C4-2B (cell line): ENCODE measurements at regions not wholly inside any gene's neighbourhood (a gene's known extent, or its start where the extent isn't known, plus 50 kb on each side); places are given as distances from the start of the nearest gene placed in this dataset.
"Not testable (repeated sequence)": the region's sequence is repeated elsewhere in the genome, so short reads cannot be mapped to it uniquely, and the experiment has no call there.

Source experiments
- H3K27ac ChIP-seq: fragments of 450-650 bp; 2 replicates; pipeline ENCODE4 v1.5.1; 2017
- ZFX ChIP-seq: fragments of 450-650 bp; IDR thresholded peaks from 2 replicates; pipeline ENCODE4 v1.6.1; 2017
- TF ChIP-seq, protein P1 (sequence below): fragments of 450-650 bp; conservative IDR thresholded peaks from 2 replicates; pipeline ENCODE4 v1.5.1; 2017; ENCODE audit warnings: mild to moderate bottlenecking

DNA sequence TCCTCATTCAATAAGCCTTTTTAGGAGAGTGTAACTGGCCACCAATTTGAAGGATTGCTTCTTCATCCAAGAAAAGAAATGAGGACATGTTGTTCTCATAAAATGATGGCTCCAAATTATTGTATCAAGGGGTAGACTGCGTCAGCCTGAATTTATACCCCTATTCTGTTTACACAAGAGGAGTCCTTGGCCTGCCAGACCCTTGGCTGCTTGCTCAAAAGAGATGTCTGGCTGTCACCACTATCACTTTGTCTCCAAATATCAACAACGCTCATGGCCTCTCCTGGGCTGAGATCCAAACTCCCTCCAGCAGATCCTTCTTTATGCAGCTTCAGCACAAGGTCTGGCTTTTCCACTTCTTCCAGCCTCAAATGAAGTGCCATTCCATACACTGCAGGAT, 127.9 kb downstream of the OR13H1 start:
- TF ChIP-seq, protein P1, sequence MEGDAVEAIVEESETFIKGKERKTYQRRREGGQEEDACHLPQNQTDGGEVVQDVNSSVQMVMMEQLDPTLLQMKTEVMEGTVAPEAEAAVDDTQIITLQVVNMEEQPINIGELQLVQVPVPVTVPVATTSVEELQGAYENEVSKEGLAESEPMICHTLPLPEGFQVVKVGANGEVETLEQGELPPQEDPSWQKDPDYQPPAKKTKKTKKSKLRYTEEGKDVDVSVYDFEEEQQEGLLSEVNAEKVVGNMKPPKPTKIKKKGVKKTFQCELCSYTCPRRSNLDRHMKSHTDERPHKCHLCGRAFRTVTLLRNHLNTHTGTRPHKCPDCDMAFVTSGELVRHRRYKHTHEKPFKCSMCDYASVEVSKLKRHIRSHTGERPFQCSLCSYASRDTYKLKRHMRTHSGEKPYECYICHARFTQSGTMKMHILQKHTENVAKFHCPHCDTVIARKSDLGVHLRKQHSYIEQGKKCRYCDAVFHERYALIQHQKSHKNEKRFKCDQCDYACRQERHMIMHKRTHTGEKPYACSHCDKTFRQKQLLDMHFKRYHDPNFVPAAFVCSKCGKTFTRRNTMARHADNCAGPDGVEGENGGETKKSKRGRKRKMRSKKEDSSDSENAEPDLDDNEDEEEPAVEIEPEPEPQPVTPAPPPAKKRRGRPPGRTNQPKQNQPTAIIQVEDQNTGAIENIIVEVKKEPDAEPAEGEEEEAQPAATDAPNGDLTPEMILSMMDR, result no peak
- TF ChIP-seq ZFX, result no peak
- peak overlapping the region; percentile 59; the same call in 1 of the 2 replicates for H3K27ac ChIP-seq

DNA sequence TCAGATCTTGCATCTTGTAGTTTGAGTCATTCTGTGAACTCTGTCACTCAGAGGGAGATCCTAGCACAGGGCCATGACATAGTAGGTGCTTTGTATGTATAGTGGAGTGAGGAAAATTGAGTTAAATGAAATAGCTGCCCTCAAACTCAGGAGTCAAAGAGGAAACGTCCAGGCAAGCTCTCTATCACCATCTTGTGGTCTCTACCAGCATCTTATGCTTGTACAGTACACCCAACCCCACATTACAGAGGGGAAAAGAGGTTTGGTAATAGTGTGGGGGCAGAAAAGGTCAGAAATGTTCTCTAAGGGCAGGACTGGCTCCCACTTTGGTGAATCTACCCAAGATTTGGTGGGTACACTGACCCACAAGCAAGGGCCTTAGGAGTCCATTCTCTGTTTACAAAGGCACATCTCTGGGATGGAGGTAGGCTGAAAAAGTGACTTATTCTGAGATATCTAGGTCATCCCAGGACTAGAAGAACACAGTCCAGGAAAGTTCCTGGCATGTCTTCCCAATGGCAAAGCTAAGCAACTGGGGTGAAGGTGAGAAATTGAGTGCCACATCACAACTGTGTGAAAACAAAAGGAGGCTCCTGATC, 131.8 kb downstream of the OR13H1 start:
- TF ChIP-seq ZFX, result no peak
- TF ChIP-seq, protein P1, result peak; percentile 76
- no peak overlapping the region for H3K27ac ChIP-seq

DNA sequence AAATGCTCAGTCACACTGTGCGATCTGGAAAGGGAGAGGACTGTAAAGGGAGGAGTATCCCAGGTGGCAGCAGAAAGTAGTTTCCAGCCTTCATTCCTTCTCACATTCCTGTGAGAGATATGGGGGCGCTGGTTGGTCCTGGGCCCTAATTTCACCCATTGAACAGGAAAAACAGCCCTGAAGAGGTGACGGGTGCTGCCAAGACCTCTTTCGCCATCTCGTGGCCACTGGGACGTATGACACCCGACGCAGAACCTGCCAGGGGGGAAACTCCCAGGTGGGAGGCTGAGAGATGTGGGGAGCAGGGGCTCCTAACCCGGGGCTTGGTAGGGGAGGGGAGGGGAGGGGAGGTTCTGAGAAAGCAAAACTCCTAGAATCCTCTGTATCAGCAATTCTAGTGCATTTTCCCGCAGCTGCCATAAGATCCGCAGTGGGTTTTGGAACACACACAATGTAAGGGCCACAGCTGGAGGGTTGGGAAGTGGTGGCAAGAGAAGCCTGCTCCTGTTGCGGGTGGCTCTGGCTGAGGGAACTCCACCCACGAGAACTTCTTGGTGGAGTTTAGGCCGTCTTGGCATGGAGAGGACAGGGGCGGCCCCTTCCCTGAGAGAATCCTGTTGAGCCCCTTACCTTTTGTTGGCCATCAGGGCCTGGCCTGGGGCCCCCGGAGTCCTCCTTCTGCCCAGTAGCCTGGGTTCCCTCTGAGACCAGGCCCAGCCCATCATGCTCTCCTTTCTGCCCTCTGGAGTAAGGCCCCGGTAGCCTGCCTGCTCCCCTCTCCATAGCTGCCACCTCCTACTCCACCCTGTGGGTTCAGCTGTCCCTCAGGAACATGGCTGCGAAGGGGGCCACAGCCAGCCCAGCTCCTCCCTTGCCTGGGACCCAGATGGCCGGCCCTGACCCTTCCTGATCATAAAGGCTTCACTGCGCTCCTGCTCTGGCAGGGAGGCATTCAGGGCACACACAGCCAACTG, 134.1 kb downstream of the OR13H1 start:
- no peak for TF ChIP-seq ZFX
- TF ChIP-seq, protein P1, result peak; percentile 80
- H3K27ac ChIP-seq, result no peak overlapping the region

DNA sequence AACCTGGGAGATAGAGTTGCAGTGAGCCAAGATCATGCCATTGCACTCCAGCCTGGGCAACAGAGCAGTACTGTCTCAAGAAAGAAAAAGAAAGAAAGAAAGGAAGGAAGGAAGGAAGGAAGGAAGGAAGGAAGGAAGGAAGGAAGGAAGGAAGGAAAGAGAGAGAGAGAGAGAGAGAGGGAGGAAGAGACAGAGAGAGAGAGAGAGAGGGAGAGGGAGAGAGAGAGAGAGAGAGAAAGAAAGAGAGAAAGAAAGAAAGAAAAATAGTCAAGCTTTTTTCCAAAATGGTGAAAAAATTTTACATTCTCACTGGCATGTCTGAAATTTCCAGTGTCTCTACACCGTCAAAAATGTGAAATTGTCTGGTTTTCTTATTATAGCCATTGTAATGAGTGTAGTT, 138.9 kb downstream of the OR13H1 start:
- H3K27ac ChIP-seq, result not testable (repeated sequence)

DNA sequence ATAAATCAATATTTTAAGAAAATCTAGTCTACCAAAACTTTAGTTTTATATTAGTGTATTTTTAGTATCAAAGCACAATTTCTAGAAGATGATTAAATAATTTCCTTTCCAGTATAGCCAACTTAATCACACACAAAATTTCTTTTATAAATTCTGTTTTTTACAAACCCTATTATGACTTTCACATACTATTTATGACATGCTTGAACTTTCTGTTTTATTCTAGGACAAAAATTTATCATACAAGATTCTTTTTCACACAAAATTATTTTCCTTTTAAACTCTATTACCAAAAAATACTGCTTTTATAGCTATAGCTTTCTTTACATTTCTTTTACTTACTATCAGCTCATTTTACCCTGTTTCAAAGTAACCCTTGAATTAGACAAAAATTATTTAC, 149.5 kb downstream of the OR13H1 start:
- H3K27ac ChIP-seq, result no peak overlapping the region
- no peak for TF ChIP-seq ZFX
- TF ChIP-seq, protein P1, result no peak

DNA sequence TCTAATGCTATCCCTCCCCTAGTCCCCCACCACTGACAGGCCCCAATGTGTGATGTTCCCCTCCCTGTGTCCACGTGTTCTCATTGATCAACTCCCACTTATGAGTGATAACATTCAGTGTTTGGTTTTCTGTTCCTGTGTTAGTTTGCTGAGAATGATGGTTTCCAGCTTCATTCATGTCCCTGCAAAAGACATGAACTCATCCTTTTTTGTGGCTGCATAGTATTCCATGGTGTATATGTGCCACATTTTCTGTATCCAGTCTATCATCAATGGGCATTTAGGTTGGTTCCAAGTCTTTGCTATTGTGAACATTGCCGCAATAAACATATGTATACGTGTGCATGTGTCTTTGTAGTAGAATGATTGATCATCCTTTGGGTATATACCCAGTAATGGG, 153.1 kb downstream of the OR13H1 start:
- H3K27ac ChIP-seq, result not testable (repeated sequence)

DNA sequence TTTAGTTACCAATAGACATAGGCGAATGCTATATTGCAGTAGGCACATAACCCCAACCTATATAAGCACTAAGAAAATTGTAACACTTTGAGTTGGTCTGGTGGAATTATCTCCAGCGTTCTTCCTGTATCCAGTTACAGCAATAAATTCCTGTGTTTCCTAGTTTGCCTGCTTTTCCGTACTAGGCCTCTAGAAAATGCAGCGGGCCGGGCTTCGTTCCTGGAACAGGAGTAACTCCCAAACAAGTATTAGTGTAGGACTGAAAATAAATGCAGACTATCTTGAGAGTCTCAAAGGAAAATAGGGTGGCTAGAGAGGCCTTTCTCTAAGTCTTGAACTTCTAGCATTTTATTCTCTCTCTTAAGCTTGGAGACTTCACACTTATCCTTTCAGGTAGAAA, 159.8 kb downstream of the OR13H1 start:
- peak overlapping the region; percentile 90; the same call in 1 of the 2 replicates for H3K27ac ChIP-seq
- no peak; the same call in 1 of the 2 replicates for TF ChIP-seq ZFX
- TF ChIP-seq, protein P1, result no peak

DNA sequence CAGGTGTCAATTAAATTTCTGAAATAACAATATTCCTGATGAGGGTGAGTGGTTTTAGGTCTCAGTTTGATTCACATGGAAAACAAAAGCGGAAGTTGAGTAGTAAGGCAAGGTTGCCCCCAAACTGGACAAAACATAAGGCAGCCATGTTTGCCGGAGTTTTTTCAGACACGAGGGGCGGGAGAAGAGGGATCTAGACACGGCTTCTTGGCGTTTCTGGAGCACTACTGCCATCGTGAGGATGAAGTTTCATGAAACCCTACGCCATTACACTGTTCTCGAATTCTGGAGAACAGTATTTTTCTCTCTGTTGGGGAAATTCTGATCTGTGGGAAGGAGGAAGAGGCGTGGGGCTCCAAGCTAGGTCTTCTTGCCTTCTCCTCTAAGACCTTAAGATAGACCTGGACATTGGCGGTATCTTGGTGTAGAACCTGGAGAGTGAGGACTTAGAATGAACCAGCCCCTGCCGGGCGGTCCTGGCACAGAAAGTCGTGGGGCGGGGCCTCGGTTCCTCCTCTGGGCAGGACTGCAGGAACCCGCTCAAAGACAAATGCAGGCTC, 160.3 kb downstream of the OR13H1 start:
- TF ChIP-seq, protein P1, result peak; percentile 49
- TF ChIP-seq ZFX, result no peak
- peak overlapping the region; percentile 90 for H3K27ac ChIP-seq
